Choroid plexus epithelial cell (primary cell): ENCODE measurements at regions not wholly inside any gene's neighbourhood (a gene's known extent, or its start where the extent isn't known, plus 50 kb on each side); places are given as distances from the start of the nearest gene placed in this dataset.

Experiments
- DNase-seq: peaks from one replicate; pipeline ENCODE4 v3.0.0-alpha.2; 2010; ENCODE audit warnings: low read depth
- H3K4me3 ChIP-seq: 2 replicates; pipeline ENCODE4 v1.5.1; 2011; ENCODE audit warnings: low read depth, mild to moderate bottlenecking, control low read depth, low read length, moderate library complexity
- TF ChIP-seq, protein P1 (sequence below): conservative IDR thresholded peaks from 2 replicates; pipeline ENCODE4 v1.5.1; 2011; ENCODE audit warnings: low read depth, mild to moderate bottlenecking, control low read depth, inconsistent platforms, low read length, moderate library complexity

GRCh38 chr6:80942911-80943310 is 809.6 kb downstream of the TENT5A start:
- H3K4me3 ChIP-seq: no peak overlapping the region
- TF ChIP-seq, protein P1, sequence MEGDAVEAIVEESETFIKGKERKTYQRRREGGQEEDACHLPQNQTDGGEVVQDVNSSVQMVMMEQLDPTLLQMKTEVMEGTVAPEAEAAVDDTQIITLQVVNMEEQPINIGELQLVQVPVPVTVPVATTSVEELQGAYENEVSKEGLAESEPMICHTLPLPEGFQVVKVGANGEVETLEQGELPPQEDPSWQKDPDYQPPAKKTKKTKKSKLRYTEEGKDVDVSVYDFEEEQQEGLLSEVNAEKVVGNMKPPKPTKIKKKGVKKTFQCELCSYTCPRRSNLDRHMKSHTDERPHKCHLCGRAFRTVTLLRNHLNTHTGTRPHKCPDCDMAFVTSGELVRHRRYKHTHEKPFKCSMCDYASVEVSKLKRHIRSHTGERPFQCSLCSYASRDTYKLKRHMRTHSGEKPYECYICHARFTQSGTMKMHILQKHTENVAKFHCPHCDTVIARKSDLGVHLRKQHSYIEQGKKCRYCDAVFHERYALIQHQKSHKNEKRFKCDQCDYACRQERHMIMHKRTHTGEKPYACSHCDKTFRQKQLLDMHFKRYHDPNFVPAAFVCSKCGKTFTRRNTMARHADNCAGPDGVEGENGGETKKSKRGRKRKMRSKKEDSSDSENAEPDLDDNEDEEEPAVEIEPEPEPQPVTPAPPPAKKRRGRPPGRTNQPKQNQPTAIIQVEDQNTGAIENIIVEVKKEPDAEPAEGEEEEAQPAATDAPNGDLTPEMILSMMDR: no peak
- no peak for DNase-seq

- DNase-seq: no peak
Measured at GRCh38 chr6:80940976-80941375, 811.5 kb downstream of the TENT5A start.

DNA sequence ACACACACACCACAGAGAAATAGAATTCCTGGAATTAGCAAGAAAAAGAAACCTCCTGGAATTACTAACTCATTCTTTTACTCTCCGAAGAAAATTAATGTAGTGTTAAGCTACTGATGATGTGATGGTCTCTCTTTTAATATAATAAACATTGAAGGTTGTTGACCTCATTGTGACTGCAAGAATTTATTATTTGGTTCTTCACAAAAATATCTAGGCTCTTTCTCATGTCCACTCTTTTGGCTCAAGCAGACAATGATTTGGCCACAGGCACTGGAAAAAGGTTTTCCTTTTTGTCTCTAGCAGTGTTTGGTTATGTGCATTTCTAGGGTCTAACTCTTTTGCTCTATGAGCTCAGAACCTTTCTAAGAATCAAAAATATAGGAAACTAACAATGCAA is 811.9 kb downstream of the TENT5A start:
- H3K4me3 ChIP-seq: no peak overlapping the region
- TF ChIP-seq, protein P1: no peak
- no peak for DNase-seq

More at GRCh38 chr6:80940976-80941375, 811.5 kb downstream of the TENT5A start:
- TF ChIP-seq, protein P1: no peak
- no peak overlapping the region for H3K4me3 ChIP-seq

DNA sequence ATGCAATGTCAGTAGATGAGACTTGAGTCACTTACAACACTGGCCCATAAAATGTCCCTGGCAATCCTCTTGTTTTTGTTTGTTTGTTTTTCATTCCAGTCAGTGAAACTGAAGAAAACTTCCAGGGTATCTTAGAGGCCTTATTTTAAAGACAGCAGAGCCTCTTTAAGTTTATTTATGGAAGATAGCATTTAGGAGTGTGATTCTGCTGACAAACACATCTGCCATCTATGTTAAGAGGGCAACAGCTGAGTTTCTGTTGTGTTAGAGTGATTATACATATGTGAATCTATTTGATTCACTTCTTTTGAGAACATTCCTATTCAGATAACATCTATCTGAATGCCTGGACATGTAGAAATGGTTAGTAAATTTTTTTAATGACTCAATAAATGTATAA is 812.6 kb downstream of the TENT5A start:
- no peak overlapping the region for H3K4me3 ChIP-seq
- DNase-seq: no peak
- TF ChIP-seq, protein P1: no peak

DNA sequence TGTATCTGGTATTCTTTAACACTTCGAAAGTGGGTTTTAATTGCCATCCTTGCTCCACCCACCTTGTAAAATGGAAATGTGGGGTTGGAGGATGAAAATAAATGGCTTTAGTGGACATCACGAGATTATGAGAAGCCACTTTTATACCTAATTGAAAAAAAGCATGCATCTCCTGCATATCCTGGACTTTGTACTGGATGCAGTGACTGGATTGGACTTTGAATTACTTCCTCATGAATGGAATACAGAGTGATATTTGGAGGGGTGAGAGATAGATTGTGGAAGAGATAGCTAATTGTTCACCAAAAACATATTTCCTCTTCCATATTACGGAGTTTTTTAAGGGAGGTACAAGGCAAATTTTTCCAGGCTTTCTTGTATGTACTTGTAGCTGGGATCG is 813.0 kb downstream of the TENT5A start:
- DNase-seq: no peak
- TF ChIP-seq, protein P1: no peak
- no peak overlapping the region for H3K4me3 ChIP-seq

DNA sequence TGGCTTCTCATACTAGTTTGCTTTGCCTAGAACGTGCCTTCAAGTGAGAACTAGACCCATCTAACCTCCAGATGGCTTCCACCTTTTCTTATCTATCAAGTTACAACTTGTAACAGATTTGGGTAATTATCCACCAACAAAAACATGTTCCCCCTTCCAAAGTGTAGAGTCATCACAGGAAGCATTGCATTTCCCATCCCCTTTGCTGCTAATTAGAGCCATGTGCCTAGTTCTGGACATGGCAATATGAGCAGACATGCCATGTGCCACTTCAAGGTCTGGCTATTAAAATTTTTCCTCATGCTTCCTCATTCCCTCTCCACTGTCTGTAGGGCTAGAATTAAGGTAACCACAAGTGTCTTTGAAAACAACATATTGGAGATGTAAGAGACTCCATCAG is 814.4 kb downstream of the TENT5A start:
- no peak for DNase-seq
- no peak overlapping the region for H3K4me3 ChIP-seq
- TF ChIP-seq, protein P1: no peak

- TF ChIP-seq, protein P1: no peak
- no peak overlapping the region for H3K4me3 ChIP-seq
- peak; percentile 67 for DNase-seq
Measured at GRCh38 chr6:80932359-80932758, 820.1 kb downstream of the TENT5A start.
